Peyer's patch (tissue), 4 donors: ENCODE measurements at regions not wholly inside any gene's neighbourhood (a gene's known extent, or its start where the extent isn't known, plus 50 kb on each side); places are given as distances from the start of the nearest gene placed in this dataset.

Experiments
- CTCF ChIP-seq, 6 experiments: fragments of 450-650 bp in 4 of 6; fragments of 200-600 bp in 2 of 6; sonication (generic) in 1 of 6; IDR thresholded peaks; one replicate each; pipeline ENCODE4 v1.5.1; 2017 to 2019; ENCODE audit warnings: antibody characterized with exemption in 6 of 6, mild to moderate bottlenecking in 3 of 6, moderate library complexity in 1 of 6
- POLR2A ChIP-seq, 2 donors: fragments of 450-650 bp; IDR thresholded peaks; one replicate each; pipeline ENCODE4 v1.5.1; 2017; ENCODE audit warnings: antibody characterized with exemption in 2 of 2, mild to moderate bottlenecking in 2 of 2, moderate library complexity in 2 of 2

- TF ChIP-seq CTCF (IDR thresholded peaks at IDR 0.05) (no peak), POLR2A (IDR thresholded peaks at IDR 0.05) (no peak)
Observed at GRCh38 chr12:124184456-124184855, 110.4 kb upstream of the RFLNA start.
